Activated CD8-positive, alpha-beta memory T cell treated with anti-CD3 and anti-CD28 coated beads, Interleukin-2, amount 50 U/mL, for 24 hours (primary cell): ENCODE measurements at regions not wholly inside any gene's neighbourhood (a gene's known extent, or its start where the extent isn't known, plus 50 kb on each side); places are given as distances from the start of the nearest gene placed in this dataset.

Experiments
- DNase-seq: peaks from one replicate; pipeline ENCODE4 v3.0.0-alpha.2; 2020; ENCODE audit errors: extremely low read depth

- no peak for DNase-seq
Measured at GRCh38 chr4:138964716-138965426, 50.7 kb upstream of the NOCT start.

DNA sequence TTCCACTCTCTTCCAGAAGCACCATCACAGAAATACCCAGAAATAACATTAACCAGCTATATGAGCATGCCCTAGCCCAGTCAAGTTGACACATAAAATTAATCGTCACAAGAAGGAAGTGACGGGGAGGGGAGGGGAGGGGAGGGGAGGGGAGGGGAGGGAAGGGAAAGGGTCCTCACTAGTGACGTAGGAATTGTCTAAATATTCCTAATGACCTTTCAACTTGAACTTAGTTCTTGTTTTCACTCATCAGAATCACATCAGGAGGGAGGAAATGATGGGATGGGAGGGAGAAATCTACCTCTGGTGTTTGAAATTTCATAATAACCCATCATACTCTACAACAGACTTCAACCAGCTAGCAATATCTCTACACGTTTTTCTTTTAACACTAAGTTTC, 52.2 kb upstream of the NOCT start:
- no peak for DNase-seq

DNA sequence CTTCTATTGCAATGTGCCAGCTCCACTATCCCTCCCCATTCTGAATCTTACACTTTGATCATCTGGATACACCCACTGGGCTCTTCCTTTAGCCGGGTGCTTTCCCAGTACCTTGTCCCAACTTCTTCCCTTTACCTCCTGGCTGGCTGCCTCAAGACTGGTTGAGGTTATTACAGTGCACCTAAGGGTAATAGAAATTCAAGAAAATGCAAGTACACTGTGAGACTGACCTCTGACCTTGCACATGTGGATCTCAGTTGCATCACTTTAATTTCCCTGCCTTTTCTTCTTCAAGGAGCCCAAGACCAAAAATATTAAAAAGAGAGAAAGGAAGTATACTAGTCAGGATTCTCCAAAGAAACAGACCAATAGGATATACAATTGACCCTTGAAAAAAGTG, 53.9 kb upstream of the NOCT start:
- no peak for DNase-seq

- no peak for DNase-seq
Measured at GRCh38 chr4:138961129-138961528, 54.5 kb upstream of the NOCT start.

DNA sequence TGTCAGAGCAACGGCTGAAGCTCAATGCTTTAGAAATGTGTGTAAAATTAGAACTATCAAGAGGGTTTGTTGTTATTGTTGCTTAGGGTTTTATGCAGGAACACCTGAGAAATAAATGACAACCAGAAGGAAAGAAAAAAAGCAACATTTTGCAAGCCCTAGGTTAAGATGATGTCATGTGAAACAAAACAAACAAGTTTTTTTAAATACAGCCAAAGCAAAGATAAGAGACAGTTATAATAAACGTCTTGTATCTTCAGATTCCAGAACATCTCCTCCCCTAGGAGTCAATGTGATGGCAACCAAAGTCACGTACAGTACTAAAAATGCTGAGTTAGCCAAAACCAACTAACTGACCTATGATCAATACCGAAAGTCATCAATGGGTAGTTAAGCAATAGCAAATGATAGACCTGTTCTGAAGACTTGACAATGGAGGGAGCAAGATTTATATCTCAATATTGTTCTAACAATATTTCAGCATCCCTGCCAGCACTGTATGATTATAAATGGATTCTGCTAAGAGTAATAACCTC, 55.3 kb upstream of the NOCT start:
- DNase-seq, result no peak

DNA sequence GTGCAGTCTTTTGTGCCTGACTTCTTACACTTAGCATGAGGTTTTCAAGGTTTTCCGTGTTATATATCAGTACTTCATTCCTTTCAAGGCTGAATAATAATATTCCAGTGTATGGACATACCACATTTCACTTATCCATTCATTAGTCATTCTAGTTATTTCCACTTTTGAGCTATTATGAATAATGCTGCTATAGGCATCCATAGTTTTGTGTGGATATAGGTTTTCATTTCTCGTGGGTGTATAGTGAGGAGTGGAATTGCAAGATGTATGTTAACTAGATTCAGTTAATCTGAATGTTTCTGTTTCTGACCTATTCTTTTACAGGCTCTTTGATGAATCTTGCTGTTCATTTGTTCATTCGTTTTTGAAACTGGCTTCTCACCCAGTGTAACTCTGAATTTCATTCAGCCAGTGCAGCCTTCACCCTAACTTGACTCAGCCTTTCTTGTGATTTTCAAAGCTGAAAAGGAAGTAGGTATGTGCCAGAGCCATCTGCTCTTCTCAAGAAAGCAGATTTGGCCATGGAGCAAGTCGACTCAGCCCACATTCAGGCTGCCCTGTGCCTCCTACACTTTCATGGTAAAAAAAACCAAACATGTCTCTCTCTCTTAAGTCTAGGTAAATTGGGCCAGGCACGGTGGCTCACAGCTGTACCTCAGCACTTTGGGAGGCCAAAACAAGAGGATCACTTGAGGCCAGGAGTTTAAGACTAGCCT, 56.3 kb upstream of the NOCT start:
- DNase-seq, result no peak

DNA sequence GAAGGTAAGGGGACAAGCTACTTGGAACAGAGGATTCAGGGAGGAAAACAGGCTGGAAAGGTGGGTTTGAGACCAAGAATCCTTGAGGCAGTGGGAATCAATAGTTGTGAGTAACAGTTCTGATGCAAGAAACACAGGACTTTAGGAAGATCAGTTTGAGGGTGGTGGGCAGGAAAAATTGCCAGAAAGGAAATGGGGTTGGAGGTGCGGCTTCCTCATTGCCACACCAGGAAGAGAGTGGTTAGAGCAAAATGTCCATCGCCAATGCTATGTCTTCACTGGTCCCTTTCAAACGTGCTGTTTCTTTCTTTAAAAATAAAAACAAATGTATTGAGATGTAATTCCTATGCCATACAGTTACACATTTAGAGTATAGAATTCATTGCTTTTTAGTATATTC, 57.1 kb upstream of the NOCT start:
- DNase-seq, result no peak

GRCh38 chr4:138957302-138957701, 58.3 kb upstream of the NOCT start:
- DNase-seq, result no peak

DNA sequence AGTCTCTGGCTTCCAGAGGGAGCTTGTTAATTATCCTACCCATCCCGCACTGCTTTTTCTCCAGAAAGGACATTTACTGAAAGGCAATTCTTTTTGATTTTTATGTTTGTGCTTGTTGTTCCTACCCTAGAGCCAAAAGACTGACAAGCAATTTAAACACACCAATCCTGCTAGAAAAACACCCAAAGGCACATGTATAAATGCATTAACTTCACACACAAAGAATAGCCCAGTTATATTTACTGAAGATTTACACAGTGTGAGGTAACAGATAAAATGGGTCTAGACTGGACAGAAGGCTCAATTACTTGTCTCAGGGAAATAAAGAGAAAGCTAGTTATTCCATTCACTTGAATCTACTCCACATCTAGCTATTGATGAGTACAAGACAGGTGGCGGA, 61.2 kb upstream of the NOCT start:
- no peak for DNase-seq

GRCh38 chr4:138953961-138954371, 61.6 kb upstream of the NOCT start:
- no peak for DNase-seq

GRCh38 chr4:138952411-138952810, 63.2 kb upstream of the NOCT start:
- DNase-seq, result no peak

GRCh38 chr4:138951764-138952163, 63.8 kb upstream of the NOCT start:
- no peak for DNase-seq

GRCh38 chr4:138949866-138950265, 65.7 kb upstream of the NOCT start:
- DNase-seq, result no peak

DNA sequence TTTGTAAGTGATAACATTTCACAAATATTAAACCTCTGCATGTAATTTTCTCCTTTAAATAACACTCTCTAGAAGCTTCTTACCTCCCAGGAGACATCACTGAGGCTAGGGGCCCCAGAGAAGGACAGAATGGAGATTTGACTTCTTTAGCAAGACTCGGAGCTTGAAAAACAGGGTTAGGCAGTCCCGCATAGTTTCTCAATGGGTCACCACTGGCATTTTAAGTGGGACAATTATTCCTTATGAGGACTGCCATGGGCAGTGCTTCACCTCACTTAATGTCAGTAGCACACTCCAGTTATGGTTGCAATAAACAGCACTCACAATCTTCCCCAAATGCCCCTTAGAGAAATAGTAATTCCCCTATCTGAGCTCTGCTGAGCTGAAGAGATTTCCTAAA, 66.7 kb upstream of the NOCT start:
- no peak for DNase-seq

- DNase-seq, result no peak
Measured at GRCh38 chr4:138946306-138946705, 69.3 kb upstream of the NOCT start.

DNA sequence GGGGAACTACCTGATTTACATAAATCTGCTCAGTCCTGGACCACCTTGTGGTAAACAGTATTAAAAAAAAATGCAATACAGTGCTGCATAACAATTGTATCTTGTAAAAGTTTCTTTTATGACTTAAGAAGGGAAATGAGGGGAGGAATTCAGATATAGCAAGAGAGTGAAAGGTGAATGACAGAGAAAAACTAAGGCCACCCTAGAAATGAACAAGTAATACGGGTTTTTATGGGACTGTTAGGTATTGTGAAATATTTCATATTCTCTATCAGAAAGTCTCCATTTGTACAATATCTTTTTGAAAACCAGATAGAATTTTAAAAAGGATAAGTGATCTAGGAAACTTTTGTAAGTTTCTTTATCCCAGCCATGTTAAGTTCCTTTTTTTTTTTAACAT, 69.7 kb upstream of the NOCT start:
- no peak for DNase-seq

- DNase-seq, result no peak
Measured at GRCh38 chr4:138945401-138945800, 70.2 kb upstream of the NOCT start.

GRCh38 chr4:138943893-138944292, 71.7 kb upstream of the NOCT start:
- DNase-seq, result no peak

- no peak for DNase-seq
Measured at GRCh38 chr4:138941037-138941436, 74.5 kb upstream of the NOCT start.

DNA sequence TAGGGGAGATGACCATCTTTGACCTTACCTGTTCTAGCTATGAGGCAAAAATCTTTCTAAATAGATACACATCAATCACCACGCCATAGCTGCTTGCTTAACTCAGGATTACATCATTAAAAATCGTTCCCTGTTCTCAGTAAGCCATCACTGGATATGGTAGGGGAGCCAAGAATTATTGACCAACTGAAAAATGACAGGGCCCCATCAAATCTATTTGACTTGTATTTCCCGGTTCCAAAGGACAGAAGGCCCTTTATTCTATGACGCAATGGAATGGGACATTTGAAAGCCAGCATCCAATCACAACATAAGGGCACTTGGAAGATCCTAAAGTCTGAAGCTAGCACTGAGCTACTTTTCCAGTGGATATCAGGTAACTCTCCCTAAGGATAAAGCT, 75.6 kb upstream of the NOCT start:
- no peak for DNase-seq

DNA sequence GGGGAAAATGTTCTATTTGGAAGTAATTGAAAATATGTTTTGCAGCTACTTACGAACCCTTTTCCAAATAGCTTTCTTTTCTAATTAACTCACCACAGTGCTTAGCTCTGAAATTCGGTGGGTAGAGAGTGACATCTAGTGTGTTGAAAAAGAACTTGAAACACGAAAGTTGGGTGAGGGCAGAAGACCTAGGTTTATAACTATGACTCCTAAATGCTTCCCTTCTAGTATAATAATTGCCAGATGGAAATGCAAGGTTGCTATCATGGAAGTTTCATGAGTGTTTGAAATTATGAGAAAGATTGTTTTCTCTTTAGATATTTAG, 77.3 kb upstream of the NOCT start:
- no peak for DNase-seq

- no peak for DNase-seq
Measured at GRCh38 chr4:138935135-138935807, 80.3 kb upstream of the NOCT start.

DNA sequence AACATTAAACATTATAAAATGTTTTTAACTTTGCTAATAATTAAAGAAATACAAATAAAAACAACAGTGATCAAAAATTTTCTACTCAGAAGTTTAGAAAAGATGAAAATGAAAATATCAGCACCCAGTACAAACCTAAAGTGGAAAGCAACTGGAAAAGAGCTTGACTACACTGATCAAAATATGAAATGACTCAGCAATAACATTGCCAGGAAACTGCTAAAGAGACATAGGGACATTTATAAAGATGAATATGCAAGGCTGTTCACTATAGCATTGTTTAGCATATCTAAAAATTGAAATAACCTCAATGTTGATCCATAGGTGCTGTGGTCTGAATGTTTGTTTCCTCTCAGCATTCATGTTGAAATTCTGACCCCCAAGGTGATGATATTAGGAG, 88.5 kb upstream of the NOCT start:
- DNase-seq, result no peak
